GM23338 (cell line): ENCODE measurements at regions not wholly inside any gene's neighbourhood (a gene's known extent, or its start where the extent isn't known, plus 50 kb on each side); places are given as distances from the start of the nearest gene placed in this dataset.

Source experiments
- ATAC-seq: fragments of 200-7000 bp; cut with Tn5 transposase; 3 replicates; pipeline ENCODE4 v1.9.1; 2020
- DNase-seq: peaks from one replicate; pipeline ENCODE4 v3.0.0-alpha.2; 2015; ENCODE audit warnings: low spot score
- H2AFZ ChIP-seq: fragments of 200-600 bp; sonication (generic); 2 replicates; pipeline ENCODE4 v1.8.0; 2016; ENCODE audit warnings: antibody characterized with exemption, mild to moderate bottlenecking, moderate library complexity
- H3F3A ChIP-seq: fragments of 200-600 bp; sonication (generic); replicated peaks from 2 replicates; pipeline ENCODE4 v1.8.0; 2017; ENCODE audit warnings: antibody characterized with exemption, mixed run types, low read depth
- H3K27ac ChIP-seq: fragments of 200-600 bp; sonication (generic); 2 replicates; pipeline ENCODE4 v1.6.1; 2016; ENCODE audit warnings: low read depth
- H3K27me3 ChIP-seq: fragments of 200-600 bp; sonication (generic); 2 replicates; pipeline ENCODE4 v1.8.0; 2016; ENCODE audit warnings: mild to moderate bottlenecking, mixed run types, moderate library complexity; ENCODE audit not compliant: insufficient read depth
- H3K36me3 ChIP-seq: fragments of 200-600 bp; sonication (generic); 2 replicates; pipeline ENCODE4 v1.8.0; 2016; ENCODE audit warnings: mild to moderate bottlenecking; ENCODE audit not compliant: insufficient read depth
- H3K4me1 ChIP-seq: fragments of 200-600 bp; sonication (generic); 2 replicates; pipeline ENCODE4 v1.8.0; 2016; ENCODE audit warnings: mild to moderate bottlenecking, moderate library complexity; ENCODE audit not compliant: insufficient read depth
- H3K4me2 ChIP-seq: fragments of 200-600 bp; sonication (generic); 2 replicates; pipeline ENCODE4 v1.7.1; 2017; ENCODE audit warnings: mixed run types
- H3K4me3 ChIP-seq: fragments of 200-600 bp; sonication (generic); 2 replicates; pipeline ENCODE4 v1.6.1; 2016; ENCODE audit warnings: mixed run types
- H3K79me2 ChIP-seq: fragments of 200-600 bp; sonication (generic); replicated peaks from 2 replicates; pipeline ENCODE4 v1.8.0; 2017; ENCODE audit warnings: mild to moderate bottlenecking; ENCODE audit not compliant: insufficient read depth
- H3K9me2 ChIP-seq: fragments of 200-600 bp; sonication (generic); 2 replicates; pipeline ENCODE4 v1.8.0; 2017; ENCODE audit not compliant: insufficient read depth
- H4K20me1 ChIP-seq: fragments of 200-600 bp; sonication (generic); replicated peaks from 2 replicates; pipeline ENCODE4 v1.8.0; 2017; ENCODE audit warnings: mild to moderate bottlenecking; ENCODE audit not compliant: insufficient read depth
- H3K27ac Mint-ChIP-seq: 2 replicates; pipeline ENCODE4 v1.8.0; 2020; ENCODE audit warnings: inconsistent platforms, mild to moderate bottlenecking, moderate library complexity, mixed read lengths
- H3K27me3 Mint-ChIP-seq: 3 replicates; pipeline ENCODE4 v1.8.0; 2022; ENCODE audit warnings: low read depth, mild to moderate bottlenecking, moderate library complexity, mixed read lengths, inconsistent platforms; ENCODE audit not compliant: insufficient read depth, poor library complexity
- H3K36me3 Mint-ChIP-seq: 3 replicates; pipeline ENCODE4 v1.8.0; 2021; ENCODE audit warnings: low read depth, mild to moderate bottlenecking, inconsistent platforms, moderate library complexity, mixed read lengths
- H3K4me1 Mint-ChIP-seq: 3 replicates; pipeline ENCODE4 v1.8.0; 2020; ENCODE audit warnings: mild to moderate bottlenecking, inconsistent platforms, mixed read lengths
- H3K4me3 Mint-ChIP-seq: 3 replicates; pipeline ENCODE4 v1.8.0; 2021; ENCODE audit warnings: moderate library complexity, mild to moderate bottlenecking, inconsistent platforms, mixed read lengths
- H3K9me3 Mint-ChIP-seq: 3 replicates; pipeline ENCODE4 v1.8.0; 2020; ENCODE audit warnings: moderate library complexity, mild to moderate bottlenecking, inconsistent platforms, mixed read lengths
- CREB1 ChIP-seq: fragments of 250-450 bp; sonication (Bioruptor Pico); IDR thresholded peaks from 2 replicates; pipeline ENCODE4 v1.5.0; 2020; ENCODE audit warnings: low read depth, mild to moderate bottlenecking, moderate library complexity
- CTCF ChIP-seq, 2 experiments: fragments of 200-600 bp in 1 of 2; sonication (generic) in 1 of 2; conservative IDR thresholded peaks; 2 replicates each; pipeline versions ENCODE4 v1.5.1 to v1.6.1; 2016 to 2017; ENCODE audit warnings: antibody characterized with exemption in 2 of 2, low read depth in 2 of 2, mild to moderate bottlenecking in 2 of 2, moderate library complexity in 1 of 2
- ETS1 ChIP-seq: IDR thresholded peaks from 2 replicates; pipeline ENCODE4 v1.6.1; 2016; ENCODE audit warnings: antibody characterized with exemption
- EZH2 ChIP-seq: fragments of 200-600 bp; sonication (generic); IDR thresholded peaks from one replicate; pipeline ENCODE4 v1.8.0; 2017; ENCODE audit warnings: antibody characterized with exemption, mild to moderate bottlenecking, low read depth; ENCODE audit not compliant: unreplicated experiment
- EZH2phosphoT487 ChIP-seq: fragments of 200-600 bp; sonication (generic); IDR thresholded peaks from one replicate; pipeline ENCODE4 v1.8.1; 2018; ENCODE audit warnings: antibody characterized with exemption; ENCODE audit not compliant: unreplicated experiment
- JUNB ChIP-seq: IDR thresholded peaks from one replicate; pipeline ENCODE4 v1.6.1; 2016; ENCODE audit warnings: antibody characterized with exemption; ENCODE audit not compliant: unreplicated experiment
- NANOG ChIP-seq: IDR thresholded peaks from 2 replicates; pipeline ENCODE4 v1.6.1; 2016; ENCODE audit warnings: antibody characterized with exemption, borderline replicate concordance
- POLR2AphosphoS5 ChIP-seq: IDR thresholded peaks from 2 replicates; pipeline ENCODE4 v1.6.1; 2016; ENCODE audit warnings: antibody characterized with exemption, low read depth
- REST ChIP-seq: IDR thresholded peaks from one replicate; pipeline ENCODE4 v1.6.1; 2018; ENCODE audit warnings: antibody characterized with exemption; ENCODE audit not compliant: unreplicated experiment
- STAT1 ChIP-seq: IDR thresholded peaks from one replicate; pipeline ENCODE4 v1.6.1; 2016; ENCODE audit warnings: antibody characterized with exemption; ENCODE audit not compliant: unreplicated experiment
- ZNF114 ChIP-seq: fragments of 250-450 bp; sonication (Bioruptor Pico); IDR thresholded peaks from 2 replicates; pipeline ENCODE4 v1.5.0; 2020; ENCODE audit warnings: mild to moderate bottlenecking, moderate library complexity
- ZNF331 ChIP-seq: fragments of 250-450 bp; sonication (Bioruptor Pico); IDR thresholded peaks from 2 replicates; pipeline ENCODE4 v1.5.0; 2020; ENCODE audit warnings: low read depth, mild to moderate bottlenecking, moderate library complexity
- ZNF462 ChIP-seq: fragments of 250-450 bp; sonication (Bioruptor Pico); IDR thresholded peaks from 2 replicates; pipeline ENCODE4 v1.5.0; 2020; ENCODE audit warnings: mild to moderate bottlenecking, moderate library complexity

- Histone ChIP-seq H3K4me1 (peaks cover 10% of the 10 kb centered on the region), H3K4me3 (no peak overlapping the region), H3K27me3 (no peaks in the 10 kb centered on the region), H3K27ac (no peak overlapping the region), H3K4me2 (0 out of 2 replicates have a peak overlapping the region, but pooled peaks have one; percentile 30), H3F3A (no peaks in the 10 kb centered on the region), H4K20me1 (no peaks in the 10 kb centered on the region), H3K79me2 (no peaks in the 10 kb centered on the region), H2AFZ (no peak overlapping the region; the same call in 1 of the 2 replicates), H3K9me2 (peaks cover 14% of the 10 kb centered on the region), H3K36me3 (no peaks in the 10 kb centered on the region)
- Mint-ChIP-seq H3K4me3 (no peak overlapping the region), H3K27me3 (no peaks in the 10 kb centered on the region), H3K27ac (no peak overlapping the region), H3K36me3 (no peaks in the 10 kb centered on the region), H3K4me1 (peaks cover 3% of the 10 kb centered on the region; the same call in 1 of the 3 replicates), H3K9me3 (no peaks in the 10 kb centered on the region)
- ATAC-seq (no peak), DNase-seq (no peak)
- TF ChIP-seq EZH2 (no peak), CREB1 (CRISPR knock-in tag) (no peak), NANOG (no peak), ZNF462 (CRISPR knock-in tag) (no peak), ZNF114 (CRISPR knock-in tag) (no peak), ZNF331 (CRISPR knock-in tag) (no peak), REST (no peak), EZH2phosphoT487 (no peak), STAT1 (no peak), JUNB (no peak), POLR2AphosphoS5 (no peak), CTCF (conservative IDR thresholded peaks at IDR 0.05; ENCODE audit: low read depth in 2 of 2) (no peak), ETS1 (no peak)
These were observed 498.7 kb downstream of the NXPH1 start for GRCh38 chr7:8931906-8932646.
